ENCODE measurements at regions not wholly inside any gene's neighbourhood (a gene's known extent, or its start where the extent isn't known, plus 50 kb on each side); places are given as distances from the start of the nearest gene placed in this dataset.

- no peaks in the 10 kb centered on the region for H3K9me3 ChIP-seq (ENCODE audit: low read length)
- H3K27ac Mint-ChIP-seq, result peak overlapping the region in 3 of 8 donors; percentile 17 to 68 (median 67)
- no peaks in the 10 kb centered on the region for H3K27me3 ChIP-seq (ENCODE audit: insufficient read depth, low read length, poor library complexity, severe bottlenecking)
- ChIA-PET CTCF (no interaction called here), POLR2A (interaction anchor here (0.6 kb wide), 1 partner anchor 120 kb away, joined by 3 read pairs; no protein-coding TSS in a partner anchor)
- no peaks in the 10 kb centered on the region for H3K9me3 Mint-ChIP-seq
- H3K4me1 Mint-ChIP-seq, result peaks cover 17 to 25% (median 23%) of the 10 kb centered on the region in 3 donors
- no peaks in the 10 kb centered on the region for H3K36me3 ChIP-seq (ENCODE audit: insufficient read depth, low read length)
- no peak for DNase-seq
- no peak overlapping the region for H3K4me3 ChIP-seq (ENCODE audit: low read length)
- H3K36me3 Mint-ChIP-seq, result no peaks in the 10 kb centered on the region
- peaks cover 12% of the 10 kb centered on the region for H3K4me1 ChIP-seq (ENCODE audit: insufficient read depth, low read length)
- no peak overlapping the region for H3K27ac ChIP-seq (ENCODE audit: low read depth, low read length)
- H3K4me3 Mint-ChIP-seq, result no peak overlapping the region
- H3K27me3 Mint-ChIP-seq, result no peaks in the 10 kb centered on the region
Measured at GRCh38 chr10:3904419-3904960, 119.5 kb upstream of the KLF6 start.

- peaks cover 17 to 25% (median 23%) of the 10 kb centered on the region in 3 donors for H3K4me1 Mint-ChIP-seq
- no peaks in the 10 kb centered on the region for H3K27me3 Mint-ChIP-seq
- Histone ChIP-seq H3K27ac (ENCODE audit: low read depth, low read length) (no peak overlapping the region), H3K4me1 (ENCODE audit: insufficient read depth, low read length) (peaks cover 12% of the 10 kb centered on the region), H3K9me3 (ENCODE audit: low read length) (no peaks in the 10 kb centered on the region), H3K36me3 (ENCODE audit: insufficient read depth, low read length) (no peaks in the 10 kb centered on the region), H3K27me3 (ENCODE audit: insufficient read depth, low read length, poor library complexity, severe bottlenecking) (no peaks in the 10 kb centered on the region), H3K4me3 (ENCODE audit: low read length) (no peak overlapping the region)
- no peaks in the 10 kb centered on the region for H3K36me3 Mint-ChIP-seq
- no peak for DNase-seq
- ChIA-PET CTCF (interaction anchor here (1.7 kb wide), 1 partner anchor 50 kb away, joined by 4 read pairs; no protein-coding TSS in a partner anchor), POLR2A (interaction anchor here (0.5 to 2.6 kb wide), 3 partner anchors 119 to 153 kb away, joined by 3 to 17 read pairs (median 6); partner anchors contain the start of gene KLF6)
- peak overlapping the region in 1 of 7 donors; percentile 45 for H3K4me3 Mint-ChIP-seq
- H3K27ac Mint-ChIP-seq, result peak overlapping the region; percentile 23 to 91 (median 69)
- no peaks in the 10 kb centered on the region for H3K9me3 Mint-ChIP-seq
Measured at GRCh38 chr10:3902809-3903410, 117.9 kb upstream of the KLF6 start.

DNA sequence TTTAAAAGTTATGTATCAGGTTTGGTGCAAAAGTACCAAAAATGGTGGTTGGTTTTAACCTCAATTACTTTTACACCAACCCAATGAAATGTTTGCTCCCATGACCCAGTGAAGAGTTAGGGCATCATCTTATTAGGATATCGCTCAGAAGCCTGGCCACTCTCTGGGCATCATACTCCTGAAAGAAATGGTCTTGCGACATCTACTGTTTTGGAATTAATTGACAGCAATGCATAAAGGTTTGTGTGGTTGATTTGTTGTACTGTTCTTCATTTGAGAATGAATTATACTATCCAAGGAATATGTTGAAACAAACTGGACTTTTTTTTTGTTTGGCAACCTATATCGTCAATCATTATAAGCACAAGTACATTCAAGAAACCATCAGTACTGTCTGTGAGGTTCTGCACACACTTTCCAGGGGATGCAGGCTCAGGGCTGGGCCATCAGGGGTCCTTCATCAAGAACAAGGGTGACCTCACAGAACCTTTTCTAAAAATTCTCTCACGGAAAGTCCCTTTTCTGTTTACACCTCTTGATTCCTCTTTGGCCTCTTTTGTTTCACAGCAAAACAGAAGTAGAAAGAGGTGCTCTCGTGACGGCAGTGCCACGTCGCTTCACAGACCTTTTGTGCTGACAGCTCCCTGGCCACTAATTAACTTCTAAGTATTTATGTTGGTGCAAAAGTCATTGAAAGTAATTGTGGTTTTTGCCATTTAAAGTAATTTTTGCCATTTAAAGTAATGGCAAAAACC, 117.2 kb upstream of the KLF6 start:
- Histone ChIP-seq H3K27ac (ENCODE audit: low read depth, low read length) (no peak overlapping the region), H3K36me3 (ENCODE audit: insufficient read depth, low read length) (no peaks in the 10 kb centered on the region), H3K9me3 (ENCODE audit: low read length) (no peaks in the 10 kb centered on the region), H3K27me3 (ENCODE audit: insufficient read depth, low read length, poor library complexity, severe bottlenecking) (no peaks in the 10 kb centered on the region), H3K4me3 (ENCODE audit: low read length) (no peak overlapping the region), H3K4me1 (ENCODE audit: insufficient read depth, low read length) (peaks cover 12% of the 10 kb centered on the region)
- ChIA-PET POLR2A (interaction anchor here (1.3 to 2.6 kb wide), 3 partner anchors 27 to 120 kb away, joined by 4 to 17 read pairs (median 6); partner anchors contain the start of gene KLF6), CTCF (interaction anchor here (1.7 kb wide), 1 partner anchor 50 kb away, joined by 4 read pairs; no protein-coding TSS in a partner anchor)
- peak overlapping the region in 4 of 7 donors; percentile 7 to 50 (median 30) for H3K4me3 Mint-ChIP-seq
- H3K27ac Mint-ChIP-seq, result peak overlapping the region; percentile 23 to 91 (median 74)
- H3K36me3 Mint-ChIP-seq, result no peaks in the 10 kb centered on the region
- H3K9me3 Mint-ChIP-seq, result no peaks in the 10 kb centered on the region
- no peaks in the 10 kb centered on the region for H3K27me3 Mint-ChIP-seq
- DNase-seq, result peak in 4 of 5 donors; percentile 19 to 74 (median 32)
- peaks cover 17 to 25% (median 24%) of the 10 kb centered on the region in 3 donors for H3K4me1 Mint-ChIP-seq

- ChIA-PET POLR2A (interaction anchor here (1.3 to 2.6 kb wide), 3 partner anchors 26 to 120 kb away, joined by 4 to 17 read pairs (median 6); partner anchors contain the start of gene KLF6), CTCF (interaction anchor here (1.7 kb wide), 1 partner anchor 49 kb away, joined by 4 read pairs; no protein-coding TSS in a partner anchor)
- Mint-ChIP-seq H3K4me3 (peak overlapping the region in 2 of 7 donors; percentile 6 to 32), H3K9me3 (no peaks in the 10 kb centered on the region), H3K27me3 (no peaks in the 10 kb centered on the region), H3K4me1 (peaks cover 20 to 31% (median 28%) of the 10 kb centered on the region in 3 donors), H3K27ac (peak overlapping the region in 7 of 8 donors; percentile 50 to 89 (median 74)), H3K36me3 (no peaks in the 10 kb centered on the region)
- DNase-seq, result no peak
- H3K4me3 ChIP-seq (ENCODE audit: low read length), result no peak overlapping the region
- H3K9me3 ChIP-seq (ENCODE audit: low read length), result no peaks in the 10 kb centered on the region
- peaks cover 12% of the 10 kb centered on the region for H3K4me1 ChIP-seq (ENCODE audit: insufficient read depth, low read length)
- H3K36me3 ChIP-seq (ENCODE audit: insufficient read depth, low read length), result no peaks in the 10 kb centered on the region
- no peaks in the 10 kb centered on the region for H3K27me3 ChIP-seq (ENCODE audit: insufficient read depth, low read length, poor library complexity, severe bottlenecking)
- no peak overlapping the region for H3K27ac ChIP-seq (ENCODE audit: low read depth, low read length)
Measured at GRCh38 chr10:3901370-3901769, 116.4 kb upstream of the KLF6 start.

DNA sequence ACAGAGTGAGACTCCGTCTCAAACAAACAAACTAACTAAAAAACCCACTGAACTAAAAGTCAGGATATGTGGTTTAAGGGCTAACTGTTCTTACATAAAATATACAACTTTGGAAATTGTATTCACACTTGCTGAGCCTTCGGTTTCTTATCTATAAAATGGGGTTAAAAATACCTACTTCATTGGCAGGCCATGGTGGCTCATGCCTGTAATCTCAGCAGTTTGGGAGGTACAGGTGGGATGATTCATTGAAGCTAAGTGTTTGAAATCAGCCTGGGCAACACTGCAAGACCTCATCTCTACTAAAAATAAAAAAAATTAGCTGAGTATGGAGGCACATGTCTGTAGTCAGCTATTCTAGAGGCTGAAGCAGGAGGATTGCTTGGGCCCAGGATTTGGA, 115.4 kb upstream of the KLF6 start:
- Mint-ChIP-seq H3K9me3 (no peaks in the 10 kb centered on the region), H3K27me3 (no peaks in the 10 kb centered on the region), H3K4me1 (peaks cover 21 to 35% (median 29%) of the 10 kb centered on the region in 3 donors), H3K36me3 (no peaks in the 10 kb centered on the region), H3K4me3 (no peak overlapping the region), H3K27ac (no peak overlapping the region)
- CTCF ChIA-PET, result no interaction called here
- Histone ChIP-seq H3K4me3 (ENCODE audit: low read length) (no peak overlapping the region), H3K9me3 (ENCODE audit: low read length) (no peaks in the 10 kb centered on the region), H3K27ac (ENCODE audit: low read depth, low read length) (no peak overlapping the region), H3K27me3 (ENCODE audit: insufficient read depth, low read length, poor library complexity, severe bottlenecking) (no peaks in the 10 kb centered on the region), H3K4me1 (ENCODE audit: insufficient read depth, low read length) (peaks cover 12% of the 10 kb centered on the region), H3K36me3 (ENCODE audit: insufficient read depth, low read length) (no peaks in the 10 kb centered on the region)
- no peak for DNase-seq
- POLR2A ChIA-PET, result interaction anchor here (1.5 kb wide), 1 partner anchor 115 kb away, joined by 5 read pairs; the partner anchor contains the start of gene KLF6

- H3K27ac ChIP-seq (ENCODE audit: low read depth, low read length), result no peak overlapping the region
- Mint-ChIP-seq H3K36me3 (no peaks in the 10 kb centered on the region), H3K4me1 (peaks cover 31 to 49% (median 44%) of the 10 kb centered on the region in 3 donors), H3K4me3 (no peak overlapping the region), H3K27me3 (no peaks in the 10 kb centered on the region), H3K9me3 (no peaks in the 10 kb centered on the region), H3K27ac (no peak overlapping the region)
- H3K9me3 ChIP-seq (ENCODE audit: low read length), result no peaks in the 10 kb centered on the region
- DNase-seq, result no peak
- H3K4me3 ChIP-seq (ENCODE audit: low read length), result no peak overlapping the region
- ChIA-PET CTCF (interaction anchor here (1.3 kb wide), 1 partner anchor 117 kb away, joined by 4 read pairs; no protein-coding TSS in a partner anchor), POLR2A (interaction anchor here (1.5 kb wide), 1 partner anchor 114 kb away, joined by 5 read pairs; the partner anchor contains the start of gene KLF6)
- no peaks in the 10 kb centered on the region for H3K36me3 ChIP-seq (ENCODE audit: insufficient read depth, low read length)
- no peaks in the 10 kb centered on the region for H3K27me3 ChIP-seq (ENCODE audit: insufficient read depth, low read length, poor library complexity, severe bottlenecking)
- H3K4me1 ChIP-seq (ENCODE audit: insufficient read depth, low read length), result peaks cover 22% of the 10 kb centered on the region
Measured at GRCh38 chr10:3898821-3899220, 113.8 kb upstream of the KLF6 start.

- CTCF ChIA-PET, result no interaction called here
- no peaks in the 10 kb centered on the region for H3K27me3 Mint-ChIP-seq
- no peak overlapping the region for H3K4me3 Mint-ChIP-seq
- peaks cover 29% of the 10 kb centered on the region for H3K4me1 ChIP-seq (ENCODE audit: insufficient read depth, low read length)
- peaks cover 37 to 56% (median 50%) of the 10 kb centered on the region in 3 donors for H3K4me1 Mint-ChIP-seq
- H3K27ac ChIP-seq (ENCODE audit: low read depth, low read length), result no peak overlapping the region
- H3K36me3 Mint-ChIP-seq, result no peaks in the 10 kb centered on the region
- no peak for DNase-seq
- no peaks in the 10 kb centered on the region for H3K9me3 Mint-ChIP-seq
- H3K4me3 ChIP-seq (ENCODE audit: low read length), result no peak overlapping the region
- H3K27me3 ChIP-seq (ENCODE audit: insufficient read depth, low read length, poor library complexity, severe bottlenecking), result no peaks in the 10 kb centered on the region
- POLR2A ChIA-PET, result no interaction called here
- no peaks in the 10 kb centered on the region for H3K36me3 ChIP-seq (ENCODE audit: insufficient read depth, low read length)
- H3K9me3 ChIP-seq (ENCODE audit: low read length), result no peaks in the 10 kb centered on the region
- H3K27ac Mint-ChIP-seq, result peak overlapping the region in 2 of 8 donors; percentile 7 to 30
Measured at GRCh38 chr10:3897156-3897555, 112.1 kb upstream of the KLF6 start.

All from CD8-positive, alpha-beta memory T cell (primary cell).